ENCODE measurements at regions not wholly inside any gene's neighbourhood (a gene's known extent, or its start where the extent isn't known, plus 50 kb on each side); places are given as distances from the start of the nearest gene placed in this dataset.

- intact Hi-C loops (cut with micrococcal nuclease; ENCODE audit: unreplicated experiment): no loop called here
- BruUV-seq (replicated peaks): no TSS peak
- H3K27me3 Mint-ChIP-seq (ENCODE audit: unreplicated experiment): no peaks in the 10 kb centered on the region
- no peak overlapping the region for H3K27ac Mint-ChIP-seq (ENCODE audit: unreplicated experiment)
- peaks cover 7% of the 10 kb centered on the region for H3K9me3 Mint-ChIP-seq (ENCODE audit: low read depth, unreplicated experiment)
- no peak for DNase-seq
- no peak for TF ChIP-seq CTCF (IDR thresholded peaks at IDR 0.05; ENCODE audit: unreplicated experiment)
- H3K4me1 Mint-ChIP-seq (ENCODE audit: low read depth, unreplicated experiment): no peaks in the 10 kb centered on the region
- CTCF ChIA-PET: no interaction called here
- H3K4me3 Mint-ChIP-seq (ENCODE audit: low read depth, unreplicated experiment): no peak overlapping the region
- H3K36me3 Mint-ChIP-seq (ENCODE audit: insufficient read depth, unreplicated experiment): no peaks in the 10 kb centered on the region
Observed at GRCh38 chr3:965826-966225, 127.0 kb upstream of the CNTN6 start.

- no TSS peak for BruUV-seq (replicated peaks)
- TF ChIP-seq CTCF (IDR thresholded peaks at IDR 0.05; ENCODE audit: unreplicated experiment): no peak
- CTCF ChIA-PET: no interaction called here
- H3K4me3 Mint-ChIP-seq (ENCODE audit: low read depth, unreplicated experiment): no peak overlapping the region
- peaks cover 9% of the 10 kb centered on the region for H3K9me3 Mint-ChIP-seq (ENCODE audit: low read depth, unreplicated experiment)
- intact Hi-C loops (cut with micrococcal nuclease; ENCODE audit: unreplicated experiment): no loop called here
- H3K36me3 Mint-ChIP-seq (ENCODE audit: insufficient read depth, unreplicated experiment): no peaks in the 10 kb centered on the region
- no peaks in the 10 kb centered on the region for H3K4me1 Mint-ChIP-seq (ENCODE audit: low read depth, unreplicated experiment)
- no peaks in the 10 kb centered on the region for H3K27me3 Mint-ChIP-seq (ENCODE audit: unreplicated experiment)
- DNase-seq: no peak
- H3K27ac Mint-ChIP-seq (ENCODE audit: unreplicated experiment): no peak overlapping the region
Observed at GRCh38 chr3:966341-966740, 126.5 kb upstream of the CNTN6 start.

- no peak for TF ChIP-seq CTCF (IDR thresholded peaks at IDR 0.05; ENCODE audit: unreplicated experiment)
- Mint-ChIP-seq H3K4me3 (ENCODE audit: low read depth, unreplicated experiment) (no peak overlapping the region), H3K4me1 (ENCODE audit: low read depth, unreplicated experiment) (no peaks in the 10 kb centered on the region), H3K27ac (ENCODE audit: unreplicated experiment) (no peak overlapping the region), H3K27me3 (ENCODE audit: unreplicated experiment) (no peaks in the 10 kb centered on the region), H3K36me3 (ENCODE audit: insufficient read depth, unreplicated experiment) (no peaks in the 10 kb centered on the region), H3K9me3 (ENCODE audit: low read depth, unreplicated experiment) (peaks cover 7% of the 10 kb centered on the region)
- no peak for DNase-seq
- BruUV-seq (replicated peaks): no TSS peak
- intact Hi-C loops (cut with micrococcal nuclease; ENCODE audit: unreplicated experiment): no loop called here
- CTCF ChIA-PET: no interaction called here
Observed at GRCh38 chr3:973340-973739, 119.5 kb upstream of the CNTN6 start.

- intact Hi-C loops (cut with micrococcal nuclease; ENCODE audit: unreplicated experiment): no loop called here
- DNase-seq: no peak
- Mint-ChIP-seq H3K27ac (ENCODE audit: unreplicated experiment) (no peak overlapping the region), H3K36me3 (ENCODE audit: insufficient read depth, unreplicated experiment) (no peaks in the 10 kb centered on the region), H3K9me3 (ENCODE audit: low read depth, unreplicated experiment) (peaks cover 11% of the 10 kb centered on the region), H3K4me3 (ENCODE audit: low read depth, unreplicated experiment) (no peak overlapping the region), H3K4me1 (ENCODE audit: low read depth, unreplicated experiment) (no peaks in the 10 kb centered on the region), H3K27me3 (ENCODE audit: unreplicated experiment) (no peaks in the 10 kb centered on the region)
- CTCF ChIA-PET: no interaction called here
- no peak for TF ChIP-seq CTCF (IDR thresholded peaks at IDR 0.05; ENCODE audit: unreplicated experiment)
- no TSS peak for BruUV-seq (replicated peaks)
Observed at GRCh38 chr3:976006-976405, 116.8 kb upstream of the CNTN6 start.

GRCh38 chr3:981156-981555 is 111.7 kb upstream of the CNTN6 start:
- CTCF ChIA-PET: no interaction called here
- no peak for DNase-seq
- H3K9me3 Mint-ChIP-seq (ENCODE audit: low read depth, unreplicated experiment): peaks cover 12% of the 10 kb centered on the region
- H3K4me3 Mint-ChIP-seq (ENCODE audit: low read depth, unreplicated experiment): no peak overlapping the region
- no TSS peak for BruUV-seq (replicated peaks)
- no peaks in the 10 kb centered on the region for H3K36me3 Mint-ChIP-seq (ENCODE audit: insufficient read depth, unreplicated experiment)
- H3K27ac Mint-ChIP-seq (ENCODE audit: unreplicated experiment): no peak overlapping the region
- H3K27me3 Mint-ChIP-seq (ENCODE audit: unreplicated experiment): no peaks in the 10 kb centered on the region
- intact Hi-C loops (cut with micrococcal nuclease; ENCODE audit: unreplicated experiment): no loop called here
- no peaks in the 10 kb centered on the region for H3K4me1 Mint-ChIP-seq (ENCODE audit: low read depth, unreplicated experiment)
- TF ChIP-seq CTCF (IDR thresholded peaks at IDR 0.05; ENCODE audit: unreplicated experiment): no peak
